ENCODE measurements at regions not wholly inside any gene's neighbourhood (a gene's known extent, or its start where the extent isn't known, plus 50 kb on each side); places are given as distances from the start of the nearest gene placed in this dataset.
A peak's percentile ranks its signal among the peaks of the same experiment; 100 is the strongest.

DNA sequence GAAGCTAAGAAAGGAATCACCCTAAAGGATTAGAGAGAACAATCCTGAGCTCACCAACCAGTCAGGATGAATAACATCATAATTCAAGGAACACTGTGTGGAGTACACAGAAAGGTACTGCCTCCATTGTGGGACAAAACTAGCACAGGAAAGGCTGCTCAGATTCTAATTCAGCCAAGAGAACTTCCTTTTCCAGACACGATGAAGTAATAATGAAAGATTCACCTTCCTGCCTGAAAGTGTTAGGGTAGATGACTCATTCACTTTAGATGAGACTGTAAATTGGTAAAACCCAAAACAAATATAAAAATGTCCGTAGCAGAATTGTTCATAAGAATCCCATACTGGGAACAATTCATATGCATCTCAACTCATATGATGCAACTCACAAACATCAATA is 167.2 kb downstream of the CDC14C start (continued):
- TF ChIP-seq, protein P1, sequence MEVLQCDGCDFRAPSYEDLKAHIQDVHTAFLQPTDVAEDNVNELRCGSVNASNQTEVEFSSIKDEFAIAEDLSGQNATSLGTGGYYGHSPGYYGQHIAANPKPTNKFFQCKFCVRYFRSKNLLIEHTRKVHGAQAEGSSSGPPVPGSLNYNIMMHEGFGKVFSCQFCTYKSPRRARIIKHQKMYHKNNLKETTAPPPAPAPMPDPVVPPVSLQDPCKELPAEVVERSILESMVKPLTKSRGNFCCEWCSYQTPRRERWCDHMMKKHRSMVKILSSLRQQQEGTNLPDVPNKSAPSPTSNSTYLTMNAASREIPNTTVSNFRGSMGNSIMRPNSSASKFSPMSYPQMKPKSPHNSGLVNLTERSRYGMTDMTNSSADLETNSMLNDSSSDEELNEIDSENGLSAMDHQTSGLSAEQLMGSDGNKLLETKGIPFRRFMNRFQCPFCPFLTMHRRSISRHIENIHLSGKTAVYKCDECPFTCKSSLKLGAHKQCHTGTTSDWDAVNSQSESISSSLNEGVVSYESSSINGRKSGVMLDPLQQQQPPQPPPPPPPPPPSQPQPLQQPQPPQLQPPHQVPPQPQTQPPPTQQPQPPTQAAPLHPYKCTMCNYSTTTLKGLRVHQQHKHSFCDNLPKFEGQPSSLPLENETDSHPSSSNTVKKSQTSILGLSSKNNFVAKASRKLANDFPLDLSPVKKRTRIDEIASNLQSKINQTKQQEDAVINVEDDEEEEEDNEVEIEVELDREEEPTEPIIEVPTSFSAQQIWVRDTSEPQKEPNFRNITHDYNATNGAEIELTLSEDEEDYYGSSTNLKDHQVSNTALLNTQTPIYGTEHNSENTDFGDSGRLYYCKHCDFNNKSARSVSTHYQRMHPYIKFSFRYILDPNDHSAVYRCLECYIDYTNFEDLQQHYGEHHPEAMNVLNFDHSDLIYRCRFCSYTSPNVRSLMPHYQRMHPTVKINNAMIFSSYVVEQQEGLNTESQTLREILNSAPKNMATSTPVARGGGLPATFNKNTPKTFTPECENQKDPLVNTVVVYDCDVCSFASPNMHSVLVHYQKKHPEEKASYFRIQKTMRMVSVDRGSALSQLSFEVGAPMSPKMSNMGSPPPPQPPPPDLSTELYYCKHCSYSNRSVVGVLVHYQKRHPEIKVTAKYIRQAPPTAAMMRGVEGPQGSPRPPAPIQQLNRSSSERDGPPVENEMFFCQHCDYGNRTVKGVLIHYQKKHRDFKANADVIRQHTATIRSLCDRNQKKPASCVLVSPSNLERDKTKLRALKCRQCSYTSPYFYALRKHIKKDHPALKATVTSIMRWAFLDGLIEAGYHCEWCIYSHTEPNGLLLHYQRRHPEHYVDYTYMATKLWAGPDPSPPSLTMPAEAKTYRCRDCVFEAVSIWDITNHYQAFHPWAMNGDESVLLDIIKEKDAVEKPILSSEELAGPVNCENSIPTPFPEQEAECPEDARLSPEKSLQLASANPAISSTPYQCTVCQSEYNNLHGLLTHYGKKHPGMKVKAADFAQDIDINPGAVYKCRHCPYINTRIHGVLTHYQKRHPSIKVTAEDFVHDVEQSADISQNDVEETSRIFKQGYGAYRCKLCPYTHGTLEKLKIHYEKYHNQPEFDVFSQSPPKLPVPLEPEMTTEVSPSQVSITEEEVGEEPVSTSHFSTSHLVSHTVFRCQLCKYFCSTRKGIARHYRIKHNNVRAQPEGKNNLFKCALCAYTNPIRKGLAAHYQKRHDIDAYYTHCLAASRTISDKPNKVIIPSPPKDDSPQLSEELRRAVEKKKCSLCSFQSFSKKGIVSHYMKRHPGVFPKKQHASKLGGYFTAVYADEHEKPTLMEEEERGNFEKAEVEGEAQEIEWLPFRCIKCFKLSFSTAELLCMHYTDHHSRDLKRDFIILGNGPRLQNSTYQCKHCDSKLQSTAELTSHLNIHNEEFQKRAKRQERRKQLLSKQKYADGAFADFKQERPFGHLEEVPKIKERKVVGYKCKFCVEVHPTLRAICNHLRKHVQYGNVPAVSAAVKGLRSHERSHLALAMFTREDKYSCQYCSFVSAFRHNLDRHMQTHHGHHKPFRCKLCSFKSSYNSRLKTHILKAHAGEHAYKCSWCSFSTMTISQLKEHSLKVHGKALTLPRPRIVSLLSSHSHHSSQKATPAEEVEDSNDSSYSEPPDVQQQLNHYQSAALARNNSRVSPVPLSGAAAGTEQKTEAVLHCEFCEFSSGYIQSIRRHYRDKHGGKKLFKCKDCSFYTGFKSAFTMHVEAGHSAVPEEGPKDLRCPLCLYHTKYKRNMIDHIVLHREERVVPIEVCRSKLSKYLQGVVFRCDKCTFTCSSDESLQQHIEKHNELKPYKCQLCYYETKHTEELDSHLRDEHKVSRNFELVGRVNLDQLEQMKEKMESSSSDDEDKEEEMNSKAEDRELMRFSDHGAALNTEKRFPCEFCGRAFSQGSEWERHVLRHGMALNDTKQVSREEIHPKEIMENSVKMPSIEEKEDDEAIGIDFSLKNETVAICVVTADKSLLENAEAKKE (CRISPR knock-in tag; IDR thresholded peaks at IDR 0.05), result no peak
- TF ChIP-seq, protein P2, sequence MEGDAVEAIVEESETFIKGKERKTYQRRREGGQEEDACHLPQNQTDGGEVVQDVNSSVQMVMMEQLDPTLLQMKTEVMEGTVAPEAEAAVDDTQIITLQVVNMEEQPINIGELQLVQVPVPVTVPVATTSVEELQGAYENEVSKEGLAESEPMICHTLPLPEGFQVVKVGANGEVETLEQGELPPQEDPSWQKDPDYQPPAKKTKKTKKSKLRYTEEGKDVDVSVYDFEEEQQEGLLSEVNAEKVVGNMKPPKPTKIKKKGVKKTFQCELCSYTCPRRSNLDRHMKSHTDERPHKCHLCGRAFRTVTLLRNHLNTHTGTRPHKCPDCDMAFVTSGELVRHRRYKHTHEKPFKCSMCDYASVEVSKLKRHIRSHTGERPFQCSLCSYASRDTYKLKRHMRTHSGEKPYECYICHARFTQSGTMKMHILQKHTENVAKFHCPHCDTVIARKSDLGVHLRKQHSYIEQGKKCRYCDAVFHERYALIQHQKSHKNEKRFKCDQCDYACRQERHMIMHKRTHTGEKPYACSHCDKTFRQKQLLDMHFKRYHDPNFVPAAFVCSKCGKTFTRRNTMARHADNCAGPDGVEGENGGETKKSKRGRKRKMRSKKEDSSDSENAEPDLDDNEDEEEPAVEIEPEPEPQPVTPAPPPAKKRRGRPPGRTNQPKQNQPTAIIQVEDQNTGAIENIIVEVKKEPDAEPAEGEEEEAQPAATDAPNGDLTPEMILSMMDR (conservative IDR thresholded peaks at IDR 0.05; ENCODE audit: low read depth in 2 of 2), result no peak
- TF ChIP-seq EZH2 (IDR thresholded peaks at IDR 0.05; ENCODE audit: low read depth, unreplicated experiment) (no peak), NANOG (IDR thresholded peaks at IDR 0.05; ENCODE audit: borderline replicate concordance) (no peak), ZNF331 (CRISPR knock-in tag; IDR thresholded peaks at IDR 0.05; ENCODE audit: low read depth) (no peak)

DNA sequence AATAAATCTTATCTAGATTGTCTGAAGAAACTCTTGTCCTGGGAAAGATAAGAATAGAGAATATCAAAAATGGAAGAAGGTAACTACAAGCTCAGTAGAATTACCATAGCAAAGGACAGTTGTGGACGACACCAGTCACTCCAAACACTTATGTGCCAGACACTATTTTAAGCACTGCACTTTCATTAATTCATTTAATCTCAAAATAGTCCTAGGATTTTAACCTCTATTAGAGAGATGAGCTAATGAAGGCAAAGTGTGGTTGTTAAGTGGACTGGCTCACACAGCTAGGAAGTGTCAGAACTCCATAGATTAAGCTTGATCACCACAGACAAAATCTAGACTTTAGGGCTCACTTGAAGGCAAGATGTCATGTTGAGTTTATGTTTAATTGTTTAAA is 168.9 kb downstream of the CDC14C start:
- no peaks in the 10 kb centered on the region for H3K27me3 ChIP-seq (ENCODE audit: insufficient read depth)
- no peaks in the 10 kb centered on the region for H3K36me3 ChIP-seq (ENCODE audit: insufficient read depth)
- TF ChIP-seq ZNF114 (CRISPR knock-in tag; IDR thresholded peaks at IDR 0.05) (no peak), EZH2 (IDR thresholded peaks at IDR 0.05; ENCODE audit: low read depth, unreplicated experiment) (no peak), EZH2phosphoT487 (IDR thresholded peaks at IDR 0.05; ENCODE audit: unreplicated experiment) (no peak)
- TF ChIP-seq, protein P3, sequence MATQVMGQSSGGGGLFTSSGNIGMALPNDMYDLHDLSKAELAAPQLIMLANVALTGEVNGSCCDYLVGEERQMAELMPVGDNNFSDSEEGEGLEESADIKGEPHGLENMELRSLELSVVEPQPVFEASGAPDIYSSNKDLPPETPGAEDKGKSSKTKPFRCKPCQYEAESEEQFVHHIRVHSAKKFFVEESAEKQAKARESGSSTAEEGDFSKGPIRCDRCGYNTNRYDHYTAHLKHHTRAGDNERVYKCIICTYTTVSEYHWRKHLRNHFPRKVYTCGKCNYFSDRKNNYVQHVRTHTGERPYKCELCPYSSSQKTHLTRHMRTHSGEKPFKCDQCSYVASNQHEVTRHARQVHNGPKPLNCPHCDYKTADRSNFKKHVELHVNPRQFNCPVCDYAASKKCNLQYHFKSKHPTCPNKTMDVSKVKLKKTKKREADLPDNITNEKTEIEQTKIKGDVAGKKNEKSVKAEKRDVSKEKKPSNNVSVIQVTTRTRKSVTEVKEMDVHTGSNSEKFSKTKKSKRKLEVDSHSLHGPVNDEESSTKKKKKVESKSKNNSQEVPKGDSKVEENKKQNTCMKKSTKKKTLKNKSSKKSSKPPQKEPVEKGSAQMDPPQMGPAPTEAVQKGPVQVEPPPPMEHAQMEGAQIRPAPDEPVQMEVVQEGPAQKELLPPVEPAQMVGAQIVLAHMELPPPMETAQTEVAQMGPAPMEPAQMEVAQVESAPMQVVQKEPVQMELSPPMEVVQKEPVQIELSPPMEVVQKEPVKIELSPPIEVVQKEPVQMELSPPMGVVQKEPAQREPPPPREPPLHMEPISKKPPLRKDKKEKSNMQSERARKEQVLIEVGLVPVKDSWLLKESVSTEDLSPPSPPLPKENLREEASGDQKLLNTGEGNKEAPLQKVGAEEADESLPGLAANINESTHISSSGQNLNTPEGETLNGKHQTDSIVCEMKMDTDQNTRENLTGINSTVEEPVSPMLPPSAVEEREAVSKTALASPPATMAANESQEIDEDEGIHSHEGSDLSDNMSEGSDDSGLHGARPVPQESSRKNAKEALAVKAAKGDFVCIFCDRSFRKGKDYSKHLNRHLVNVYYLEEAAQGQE (IDR thresholded peaks at IDR 0.05; ENCODE audit: unreplicated experiment), result no peak
- H3K9me3 Mint-ChIP-seq, result peaks cover 6% of the 10 kb centered on the region; the same call in 2 of the 3 replicates
- H3K4me1 Mint-ChIP-seq, result peaks cover 32% of the 10 kb centered on the region
- H3K27ac Mint-ChIP-seq, result no peak overlapping the region
- H2AFZ ChIP-seq, result no peak overlapping the region
- no peaks in the 10 kb centered on the region for H3K9me2 ChIP-seq (ENCODE audit: insufficient read depth)
- H3K36me3 Mint-ChIP-seq (ENCODE audit: low read depth), result peaks cover 15% of the 10 kb centered on the region; the same call in 2 of the 3 replicates
- ATAC-seq (no peak), DNase-seq (ENCODE audit: low spot score) (no peak)
- no peaks in the 10 kb centered on the region for H3F3A ChIP-seq (replicated peaks; ENCODE audit: low read depth)
- H3K4me3 Mint-ChIP-seq, result no peak overlapping the region
- H4K20me1 ChIP-seq (replicated peaks; ENCODE audit: insufficient read depth), result no peaks in the 10 kb centered on the region
- no peak overlapping the region for H3K4me3 ChIP-seq
- H3K4me1 ChIP-seq (ENCODE audit: insufficient read depth), result peaks cover 13% of the 10 kb centered on the region
- H3K4me2 ChIP-seq, result no peak overlapping the region
- H3K27ac ChIP-seq (ENCODE audit: low read depth), result 0 out of 2 replicates have a peak overlapping the region, but pooled peaks have one; percentile 4
- H3K27me3 Mint-ChIP-seq (ENCODE audit: insufficient read depth, low read depth, poor library complexity), result peaks cover 7% of the 10 kb centered on the region
- no peaks in the 10 kb centered on the region for H3K79me2 ChIP-seq (replicated peaks; ENCODE audit: insufficient read depth)

Measured in GM23338 (cell line).